Muscle layer of colon (tissue), 2 donors: ENCODE measurements at regions not wholly inside any gene's neighbourhood (a gene's known extent, or its start where the extent isn't known, plus 50 kb on each side); places are given as distances from the start of the nearest gene placed in this dataset.

Experiments
- H3K27ac ChIP-seq: one replicate; pipeline ENCODE4 v1.7.0; 2013; ENCODE audit warnings: low read depth, mild to moderate bottlenecking, low read length, moderate library complexity
- H3K27me3 ChIP-seq, 2 donors: one replicate each; pipeline ENCODE4 v1.7.0; 2013; ENCODE audit warnings: low read length in 2 of 2, mild to moderate bottlenecking in 2 of 2; ENCODE audit not compliant: insufficient read depth in 2 of 2, control insufficient read depth in 1 of 2
- H3K36me3 ChIP-seq: one replicate; pipeline ENCODE4 v1.7.0; 2013; ENCODE audit warnings: mild to moderate bottlenecking, low read length; ENCODE audit not compliant: insufficient read depth
- H3K4me1 ChIP-seq: one replicate; pipeline ENCODE4 v1.7.0; 2013; ENCODE audit warnings: mild to moderate bottlenecking, low read length; ENCODE audit not compliant: insufficient read depth
- H3K4me3 ChIP-seq, 2 donors: one replicate each; pipeline ENCODE4 v1.7.0; 2013; ENCODE audit warnings: low read length in 2 of 2, low read depth in 1 of 2, mild to moderate bottlenecking in 1 of 2, moderate library complexity in 1 of 2
- H3K9ac ChIP-seq: one replicate; pipeline ENCODE4 v1.7.0; 2013; ENCODE audit warnings: low read length
- H3K9me3 ChIP-seq: one replicate; pipeline ENCODE4 v1.7.0; 2013; ENCODE audit warnings: mild to moderate bottlenecking, low read length
- donor health status: abdominal sarcoma.
- donor health status: Adenocarcinoma of cecum.

DNA sequence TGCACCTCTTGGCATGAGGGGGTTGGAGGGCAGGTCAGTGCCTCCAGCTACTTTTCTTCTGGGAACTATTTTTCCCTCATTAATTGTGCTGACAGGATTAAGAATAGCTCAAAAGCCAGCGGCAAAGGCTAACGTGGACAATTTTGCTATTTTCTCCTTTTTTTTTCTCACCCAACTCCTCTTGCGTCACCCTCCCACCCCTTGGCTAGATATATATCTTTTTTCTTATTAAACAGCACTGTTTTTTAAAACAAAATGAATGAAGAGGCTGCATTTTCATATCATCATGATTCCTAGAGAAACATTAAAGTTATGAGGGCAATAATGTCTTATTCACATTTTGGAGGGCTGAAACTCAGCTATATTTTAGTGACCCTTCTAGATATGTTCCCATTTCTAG lies 251.8 kb upstream of the NFE2L3 start:
- no peak overlapping the region for H3K27ac ChIP-seq
- H3K27me3 ChIP-seq = peaks cover 0 to 7% of the 10 kb centered on the region in 2 donors
- H3K36me3 ChIP-seq = no peaks in the 10 kb centered on the region
- no peak overlapping the region for H3K4me3 ChIP-seq
- no peaks in the 10 kb centered on the region for H3K4me1 ChIP-seq
- H3K9ac ChIP-seq = no peak overlapping the region
- no peaks in the 10 kb centered on the region for H3K9me3 ChIP-seq

DNA sequence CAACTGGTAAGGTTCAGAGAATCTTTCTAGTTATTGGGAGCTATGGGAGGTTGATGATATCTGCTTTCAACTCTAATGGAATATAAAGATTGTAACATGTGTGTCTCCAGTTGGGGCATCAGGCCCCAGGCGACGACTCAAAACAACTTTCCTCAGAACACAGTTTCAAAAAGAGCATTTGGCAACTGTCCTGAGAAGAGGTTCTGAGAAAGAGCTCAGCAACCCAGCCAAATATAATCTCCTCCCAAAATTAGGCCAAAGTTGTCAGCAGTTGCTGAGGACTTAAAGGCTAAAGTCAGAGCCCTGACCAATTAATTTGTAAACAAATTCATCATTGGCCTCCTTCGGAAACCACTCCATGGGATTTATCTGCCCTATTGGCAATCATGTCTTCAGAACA lies 251.1 kb upstream of the NFE2L3 start:
- H3K36me3 ChIP-seq = no peaks in the 10 kb centered on the region
- H3K9ac ChIP-seq = no peak overlapping the region
- peaks cover 0 to 7% of the 10 kb centered on the region in 2 donors for H3K27me3 ChIP-seq
- H3K4me3 ChIP-seq = no peak overlapping the region
- H3K4me1 ChIP-seq = no peaks in the 10 kb centered on the region
- H3K9me3 ChIP-seq = no peaks in the 10 kb centered on the region
- H3K27ac ChIP-seq = no peak overlapping the region

DNA sequence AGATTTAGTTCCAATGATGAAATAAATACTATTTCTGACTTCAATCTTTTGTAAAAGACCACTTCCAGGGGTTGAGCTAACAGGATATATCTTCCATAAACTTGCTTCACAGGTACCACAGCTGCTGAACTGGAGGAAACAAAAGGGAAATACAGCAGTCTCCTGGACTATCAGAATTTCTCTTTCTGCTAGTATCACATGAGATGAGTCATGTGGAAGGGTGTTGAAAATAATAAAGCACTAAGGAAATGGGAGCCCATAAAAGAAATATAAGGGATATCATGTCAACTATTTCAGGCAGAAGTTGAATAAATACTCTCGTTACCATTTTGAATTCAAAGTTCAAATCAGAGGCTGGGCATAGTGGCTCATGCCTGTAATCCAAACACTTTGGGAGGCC lies 250.3 kb upstream of the NFE2L3 start:
- H3K36me3 ChIP-seq = no peaks in the 10 kb centered on the region
- no peak overlapping the region for H3K9ac ChIP-seq
- no peak overlapping the region for H3K4me3 ChIP-seq
- peaks cover 0 to 6% of the 10 kb centered on the region in 2 donors for H3K27me3 ChIP-seq
- no peaks in the 10 kb centered on the region for H3K4me1 ChIP-seq
- no peaks in the 10 kb centered on the region for H3K9me3 ChIP-seq
- no peak overlapping the region for H3K27ac ChIP-seq

DNA sequence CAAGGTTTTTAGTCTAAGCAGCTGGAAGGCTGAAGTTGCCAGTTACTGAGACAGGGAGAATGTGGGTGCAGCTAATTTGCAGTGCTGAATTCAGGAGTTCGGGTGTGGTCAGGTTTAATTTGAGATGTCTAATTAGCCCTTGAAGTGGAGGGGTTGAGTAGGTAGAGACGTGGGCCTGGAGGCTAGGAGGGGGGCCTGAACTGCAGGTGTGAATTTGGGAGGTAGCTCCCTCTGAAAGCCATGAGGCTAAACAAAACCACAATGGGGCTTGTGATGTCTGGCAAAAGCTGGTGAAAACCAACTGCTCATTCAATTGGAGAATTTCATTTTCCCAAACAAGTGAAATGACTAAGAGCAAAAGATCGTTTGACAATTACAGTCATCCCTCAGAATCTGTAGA lies 246.0 kb upstream of the NFE2L3 start:
- Histone ChIP-seq H3K4me1 (no peaks in the 10 kb centered on the region), H3K36me3 (no peaks in the 10 kb centered on the region), H3K27me3 (peaks cover 0 to 5% of the 10 kb centered on the region in 2 donors), H3K9me3 (no peaks in the 10 kb centered on the region), H3K27ac (no peak overlapping the region), H3K9ac (no peak overlapping the region), H3K4me3 (no peak overlapping the region)

DNA sequence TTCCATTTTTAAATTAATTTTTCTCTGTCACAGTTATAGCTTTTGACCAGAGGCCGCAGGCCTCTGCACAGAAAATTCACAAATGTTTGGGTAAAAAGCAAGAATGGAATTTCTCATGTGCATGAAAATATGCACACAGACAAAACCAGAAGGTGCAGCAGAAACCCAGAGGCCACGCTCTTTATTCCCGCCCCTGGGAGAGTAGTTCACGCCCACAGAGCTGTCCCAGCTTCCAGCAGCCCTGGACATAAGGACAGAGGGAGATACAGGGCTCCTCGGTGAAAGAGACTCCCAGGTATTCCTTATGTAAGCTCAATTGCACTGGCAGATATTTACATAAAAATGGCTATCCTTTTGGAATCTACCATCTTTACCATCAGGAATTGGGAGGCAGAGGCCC lies 245.2 kb upstream of the NFE2L3 start:
- no peaks in the 10 kb centered on the region for H3K36me3 ChIP-seq
- no peaks in the 10 kb centered on the region for H3K9me3 ChIP-seq
- H3K27me3 ChIP-seq = peaks cover 0 to 5% of the 10 kb centered on the region in 2 donors
- no peaks in the 10 kb centered on the region for H3K4me1 ChIP-seq
- H3K9ac ChIP-seq = no peak overlapping the region
- no peak overlapping the region for H3K27ac ChIP-seq
- no peak overlapping the region for H3K4me3 ChIP-seq

DNA sequence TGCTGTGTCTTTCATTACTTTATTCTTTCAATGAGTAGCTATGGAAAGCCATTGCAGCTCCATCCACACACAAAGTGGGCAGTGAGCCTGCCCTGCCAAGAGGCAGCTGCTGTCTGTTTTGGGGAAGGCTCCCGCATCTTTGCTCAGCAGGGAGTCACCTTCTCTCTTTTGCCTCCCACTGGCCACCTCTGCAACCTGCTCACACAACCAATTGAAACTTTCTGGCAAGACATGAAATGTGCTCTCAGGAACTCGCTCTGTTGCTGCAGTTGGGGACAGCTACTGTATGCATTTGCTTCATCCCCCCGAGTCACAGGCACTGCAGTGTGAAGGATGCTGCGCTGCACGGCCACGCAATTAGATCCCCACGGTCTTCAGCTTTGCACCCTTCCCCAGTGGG lies 244.8 kb upstream of the NFE2L3 start:
- Histone ChIP-seq H3K9ac (no peak overlapping the region), H3K27me3 (peaks cover 0 to 5% of the 10 kb centered on the region in 2 donors), H3K9me3 (no peaks in the 10 kb centered on the region), H3K4me3 (no peak overlapping the region), H3K36me3 (no peaks in the 10 kb centered on the region), H3K27ac (no peak overlapping the region), H3K4me1 (no peaks in the 10 kb centered on the region)

DNA sequence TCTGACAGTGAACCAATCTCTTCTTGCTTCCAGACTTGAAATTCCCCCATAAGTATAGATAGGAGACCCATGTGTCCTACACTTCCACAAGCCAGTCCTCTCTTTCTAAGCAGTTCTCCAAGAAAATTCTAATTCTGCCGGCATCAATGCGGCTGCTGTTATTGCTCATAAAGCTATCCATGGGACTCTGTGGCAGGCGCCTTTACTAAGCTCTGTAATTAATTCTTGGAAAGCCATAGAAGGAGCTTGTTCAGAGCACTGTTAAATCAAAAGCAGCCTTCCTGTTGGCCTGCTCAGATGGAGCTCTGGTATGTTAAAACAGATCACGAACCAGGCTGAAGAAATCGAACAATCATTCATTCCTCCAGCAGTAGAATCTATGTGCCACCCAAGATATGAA lies 244.3 kb upstream of the NFE2L3 start:
- H3K4me1 ChIP-seq = no peaks in the 10 kb centered on the region
- H3K27ac ChIP-seq = no peak overlapping the region
- no peak overlapping the region for H3K9ac ChIP-seq
- H3K36me3 ChIP-seq = no peaks in the 10 kb centered on the region
- peaks cover 0 to 5% of the 10 kb centered on the region in 2 donors for H3K27me3 ChIP-seq
- H3K4me3 ChIP-seq = no peak overlapping the region
- no peaks in the 10 kb centered on the region for H3K9me3 ChIP-seq

DNA sequence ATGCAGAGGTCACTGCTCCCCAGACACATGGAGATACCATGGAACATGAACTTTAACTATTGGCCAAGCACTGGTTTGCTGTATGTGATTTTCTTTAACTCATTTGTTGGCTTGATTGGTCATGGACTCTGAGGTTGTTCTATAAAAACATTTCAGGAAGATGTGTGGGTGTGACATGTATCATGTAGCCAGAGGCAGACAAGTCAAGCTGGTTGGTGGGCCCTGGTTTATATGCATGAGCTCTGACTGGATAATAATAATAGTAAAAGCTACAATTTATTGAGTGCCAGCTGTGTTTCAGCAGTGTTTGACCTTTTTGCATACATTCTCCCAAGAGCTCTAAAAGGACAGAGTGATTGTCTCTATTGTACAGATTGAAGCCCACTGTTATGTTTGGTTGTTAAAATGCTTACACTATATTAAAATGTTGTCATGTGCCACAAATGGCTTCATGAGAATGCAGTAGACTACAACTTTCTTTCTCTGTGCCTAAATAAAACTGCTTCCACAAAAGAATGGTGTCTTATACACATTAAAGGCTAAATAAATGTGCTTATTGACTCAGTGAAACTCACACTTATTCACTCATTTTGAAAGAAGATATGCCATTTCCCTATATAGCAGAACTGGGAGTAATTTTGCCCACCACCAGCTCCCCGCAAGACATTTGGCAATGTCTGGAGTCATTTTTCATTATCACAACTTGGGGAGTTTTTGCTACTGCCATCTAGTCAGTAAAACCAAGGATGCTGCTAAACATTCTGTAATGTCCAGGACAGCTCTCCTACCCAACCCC lies 243.6 kb upstream of the NFE2L3 start:
- no peak overlapping the region for H3K4me3 ChIP-seq
- H3K9me3 ChIP-seq = no peaks in the 10 kb centered on the region
- H3K4me1 ChIP-seq = no peaks in the 10 kb centered on the region
- H3K9ac ChIP-seq = no peak overlapping the region
- peaks cover 0 to 5% of the 10 kb centered on the region in 2 donors for H3K27me3 ChIP-seq
- H3K27ac ChIP-seq = no peak overlapping the region
- no peaks in the 10 kb centered on the region for H3K36me3 ChIP-seq

DNA sequence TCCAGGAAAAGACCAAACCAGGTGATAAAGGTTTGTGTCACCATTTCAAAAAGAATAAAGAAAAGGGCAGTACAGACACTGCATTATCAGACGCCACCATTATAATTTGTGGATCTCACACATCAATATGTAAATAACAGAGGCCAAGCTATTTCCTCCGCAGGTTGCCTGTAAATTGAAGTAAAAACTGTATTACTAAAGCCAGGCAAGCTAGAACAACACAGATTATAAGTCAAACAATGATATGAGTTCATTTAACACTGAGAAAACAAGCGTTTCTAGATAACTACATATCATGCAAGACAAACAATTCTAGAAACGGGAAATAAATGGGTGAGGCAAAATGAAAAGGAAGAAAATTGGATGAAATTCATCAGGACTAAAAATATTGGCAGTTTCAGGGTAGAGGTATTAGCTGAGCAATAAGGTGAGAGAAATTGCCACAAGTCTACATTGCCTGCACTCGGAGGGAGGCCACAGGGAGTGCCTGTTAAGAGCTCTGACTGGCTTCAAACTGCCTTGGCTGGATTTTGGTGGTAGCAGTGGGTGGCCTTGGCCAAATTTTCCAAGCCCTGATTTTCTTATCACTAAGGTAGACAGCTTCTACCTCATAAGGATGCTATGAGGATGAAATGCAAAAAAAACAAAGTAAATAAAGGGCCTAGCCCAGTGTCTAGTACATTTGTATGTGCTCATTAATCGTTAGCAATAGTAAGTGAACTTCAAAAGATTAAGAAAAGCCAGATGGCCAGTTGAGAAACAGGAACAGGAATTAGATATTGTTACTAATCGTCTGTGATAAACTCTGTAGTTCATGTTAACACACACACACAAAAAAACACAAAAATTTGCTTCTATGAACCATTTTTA lies 240.0 kb upstream of the NFE2L3 start:
- Histone ChIP-seq H3K36me3 (no peaks in the 10 kb centered on the region), H3K9me3 (no peaks in the 10 kb centered on the region), H3K27ac (no peak overlapping the region), H3K27me3 (no peaks in the 10 kb centered on the region), H3K9ac (no peak overlapping the region), H3K4me3 (no peak overlapping the region), H3K4me1 (no peaks in the 10 kb centered on the region)

DNA sequence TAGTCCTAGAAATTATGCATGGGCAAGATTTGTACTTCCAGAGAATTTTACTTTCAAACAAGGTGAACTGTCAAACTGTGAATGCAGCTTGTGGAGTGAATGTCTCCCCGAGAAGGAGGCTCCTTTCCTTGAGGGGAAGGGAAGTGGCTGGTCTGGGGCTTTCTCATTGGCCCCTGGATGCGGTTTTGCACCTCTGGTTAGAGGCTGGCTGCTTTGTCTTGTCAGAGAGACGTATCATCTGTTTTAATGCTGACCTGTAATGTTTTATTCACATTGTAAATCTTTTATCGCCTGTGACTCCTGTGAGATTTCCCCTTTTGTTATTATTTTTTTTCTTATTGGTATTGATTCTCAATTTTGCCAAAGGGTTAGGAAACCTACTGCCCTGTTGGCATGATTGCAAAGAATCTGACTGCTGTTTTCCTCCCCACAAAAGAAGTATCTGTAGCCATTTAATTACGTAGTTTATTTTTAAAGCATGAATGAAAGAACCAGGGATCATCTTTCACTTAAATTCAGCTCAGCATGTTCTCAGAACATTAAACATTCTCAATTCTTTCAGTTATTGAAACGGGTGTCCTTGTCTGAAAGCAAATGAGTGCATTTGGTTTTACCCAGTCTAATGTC lies 238.3 kb upstream of the NFE2L3 start:
- Histone ChIP-seq H3K27ac (no peak overlapping the region), H3K36me3 (no peaks in the 10 kb centered on the region), H3K27me3 (no peaks in the 10 kb centered on the region), H3K9ac (no peak overlapping the region), H3K4me3 (no peak overlapping the region), H3K4me1 (no peaks in the 10 kb centered on the region), H3K9me3 (peaks cover 3% of the 10 kb centered on the region)

DNA sequence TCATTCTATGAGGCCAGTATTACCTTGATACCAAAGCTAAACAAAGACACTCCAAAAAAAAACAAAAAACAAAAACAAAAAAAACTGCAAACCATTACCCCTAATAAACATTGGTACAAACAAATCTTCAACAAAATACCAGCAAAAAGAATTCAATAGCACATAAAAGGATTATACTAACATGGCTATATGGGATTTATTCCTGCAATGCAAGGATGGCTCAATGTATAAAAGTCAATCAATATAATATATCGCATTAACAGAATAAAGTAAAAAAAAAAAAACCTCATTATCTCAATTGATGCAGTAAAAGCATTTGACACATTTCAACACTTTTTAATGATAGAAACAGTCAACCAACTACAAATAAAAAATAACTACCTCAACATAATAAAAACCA lies 233.3 kb upstream of the NFE2L3 start:
- no peaks in the 10 kb centered on the region for H3K4me1 ChIP-seq
- H3K27me3 ChIP-seq = no peaks in the 10 kb centered on the region
- H3K4me3 ChIP-seq = no peak overlapping the region
- H3K9me3 ChIP-seq = peaks cover 3% of the 10 kb centered on the region
- no peak overlapping the region for H3K9ac ChIP-seq
- H3K36me3 ChIP-seq = no peaks in the 10 kb centered on the region
- no peak overlapping the region for H3K27ac ChIP-seq
